GM04503 (cell line): ENCODE measurements at regions not wholly inside any gene's neighbourhood (a gene's known extent, or its start where the extent isn't known, plus 50 kb on each side); places are given as distances from the start of the nearest gene placed in this dataset.
"Not testable (repeated sequence)": the region's sequence is repeated elsewhere in the genome, so short reads cannot be mapped to it uniquely, and the experiment has no call there.

Source experiments
- DNase-seq: peaks from one replicate; pipeline ENCODE4 v3.0.0-alpha.2; 2012; ENCODE audit warnings: low read depth

DNA sequence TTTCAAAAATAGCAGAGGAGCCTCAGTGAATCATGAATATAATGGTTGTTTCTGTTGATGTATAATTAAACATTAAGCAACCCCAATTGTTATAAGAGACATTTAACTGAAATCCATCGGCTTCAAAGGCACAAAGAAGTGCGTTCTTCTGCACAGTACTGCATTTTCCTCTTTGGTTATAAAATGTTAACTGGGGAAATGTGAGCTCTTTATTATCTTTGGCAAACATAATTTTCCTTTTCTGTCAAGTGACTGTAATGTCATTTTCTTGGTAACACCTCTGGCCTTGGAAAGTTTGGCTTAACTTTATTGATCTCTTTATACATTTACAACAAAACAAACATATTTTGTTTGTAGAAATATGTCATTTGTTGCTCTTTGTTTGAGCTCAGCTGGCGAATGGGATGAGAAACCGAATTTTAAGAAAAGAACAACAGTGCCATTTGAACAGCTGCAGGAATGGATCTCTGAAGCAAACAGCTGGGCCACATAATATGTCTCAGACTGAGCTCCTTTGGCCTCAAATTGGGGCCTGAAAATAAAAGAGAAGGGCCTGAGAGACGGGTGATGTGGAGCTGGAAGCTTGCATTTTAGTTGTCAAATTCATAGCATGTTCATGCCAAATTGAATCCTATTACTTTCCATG lies 427.0 kb upstream of the SPTLC3 start:
- no peak for DNase-seq

- DNase-seq, result not testable (repeated sequence)
Measured at GRCh38 chr20:12582710-12583109, 426.1 kb upstream of the SPTLC3 start.

- DNase-seq, result no peak
Measured at GRCh38 chr20:12591949-12592470, 416.8 kb upstream of the SPTLC3 start.

GRCh38 chr20:12592756-12593155 lies 416.0 kb upstream of the SPTLC3 start:
- DNase-seq, result no peak

DNA sequence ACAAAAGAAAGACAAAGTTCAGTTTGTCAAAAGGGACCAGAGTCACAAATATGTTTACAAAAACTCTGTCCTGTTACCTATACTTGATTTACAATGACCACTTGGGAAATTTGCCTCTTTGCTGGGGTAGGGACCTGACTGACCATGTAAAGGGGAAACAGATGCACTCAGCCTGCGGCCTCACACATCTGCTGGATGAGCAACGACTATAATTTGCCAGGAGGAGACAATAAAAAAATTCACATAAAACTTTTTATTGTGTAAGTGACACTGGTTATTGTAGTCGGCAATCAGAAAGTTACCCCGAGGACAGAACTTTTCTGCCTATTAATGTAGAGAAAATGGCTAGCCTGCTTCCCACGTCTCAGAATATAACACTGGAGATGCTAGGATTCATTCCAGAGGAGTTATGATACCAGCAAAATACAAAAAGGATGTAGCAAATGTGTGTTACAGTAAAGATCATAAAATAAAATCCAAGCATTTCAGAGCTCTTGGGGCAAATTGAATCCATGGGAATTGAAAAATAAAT lies 415.4 kb upstream of the SPTLC3 start:
- no peak for DNase-seq

DNA sequence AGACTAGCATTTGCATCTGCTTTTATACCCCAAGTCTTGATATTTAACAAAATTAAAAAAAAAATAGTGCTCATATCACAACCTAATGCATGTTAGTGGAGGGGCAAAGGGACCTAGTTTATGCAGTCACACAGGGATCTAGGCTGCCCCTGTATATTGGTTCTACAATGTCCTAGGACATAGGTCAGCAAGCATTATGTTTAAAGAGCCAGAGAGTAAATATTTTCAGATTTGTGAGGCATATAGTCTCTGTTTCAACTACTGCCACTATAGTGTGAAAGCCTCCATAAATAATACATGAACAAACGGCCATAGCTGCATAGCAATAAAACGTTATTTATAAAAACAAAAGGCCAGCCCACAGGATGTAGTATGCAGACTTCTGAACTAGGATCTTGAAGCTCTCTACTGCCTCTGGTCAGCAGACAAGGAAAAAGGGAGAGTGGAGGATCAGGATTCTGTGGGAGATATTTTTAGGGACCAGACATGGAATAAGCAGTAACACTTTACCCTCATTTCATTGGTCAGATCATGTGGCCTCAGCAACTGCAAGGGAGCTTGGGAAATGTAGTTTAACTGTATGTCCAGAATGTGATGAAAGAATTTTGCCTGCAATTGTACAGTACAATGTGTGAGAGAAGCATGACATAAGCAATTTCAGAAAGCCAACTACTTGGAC lies 414.2 kb upstream of the SPTLC3 start:
- no peak for DNase-seq

DNA sequence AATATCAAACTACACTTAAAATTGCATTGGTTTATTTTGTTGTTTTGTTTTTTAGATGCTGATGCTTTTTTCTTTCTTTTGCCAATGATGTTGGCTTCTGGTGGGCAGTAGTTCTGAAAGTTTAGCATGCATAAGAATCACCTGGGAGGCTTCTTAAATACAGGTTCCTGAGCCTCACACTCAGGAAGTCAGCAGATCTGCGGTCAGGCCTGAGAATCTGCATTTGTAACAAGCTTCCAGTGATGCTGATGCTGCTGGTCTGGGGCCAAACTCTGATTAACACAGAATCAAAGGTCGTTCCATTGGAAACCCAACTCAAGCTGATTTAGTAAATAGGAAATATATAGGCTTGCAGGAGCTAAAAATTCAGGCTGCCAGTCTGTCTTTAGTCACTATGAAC lies 412.9 kb upstream of the SPTLC3 start:
- DNase-seq, result no peak

DNA sequence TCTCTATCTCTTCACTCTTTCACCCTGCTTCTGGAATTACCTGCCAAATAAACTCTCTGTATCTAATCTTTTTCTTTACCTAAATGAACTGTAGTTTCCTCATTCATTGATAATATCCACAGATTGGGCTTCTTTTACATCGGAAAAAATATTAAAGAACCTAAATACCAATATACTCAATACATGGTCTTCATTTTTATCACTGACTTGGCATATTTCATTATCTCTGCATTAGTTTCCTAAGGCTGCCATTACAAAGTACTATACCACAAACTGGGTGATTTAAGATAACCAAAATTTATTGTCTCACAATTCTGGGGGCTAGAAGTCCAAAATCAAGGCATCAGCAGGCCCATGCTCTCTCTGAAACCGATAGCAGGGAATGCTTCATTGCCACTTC lies 411.9 kb upstream of the SPTLC3 start:
- DNase-seq, result no peak

DNA sequence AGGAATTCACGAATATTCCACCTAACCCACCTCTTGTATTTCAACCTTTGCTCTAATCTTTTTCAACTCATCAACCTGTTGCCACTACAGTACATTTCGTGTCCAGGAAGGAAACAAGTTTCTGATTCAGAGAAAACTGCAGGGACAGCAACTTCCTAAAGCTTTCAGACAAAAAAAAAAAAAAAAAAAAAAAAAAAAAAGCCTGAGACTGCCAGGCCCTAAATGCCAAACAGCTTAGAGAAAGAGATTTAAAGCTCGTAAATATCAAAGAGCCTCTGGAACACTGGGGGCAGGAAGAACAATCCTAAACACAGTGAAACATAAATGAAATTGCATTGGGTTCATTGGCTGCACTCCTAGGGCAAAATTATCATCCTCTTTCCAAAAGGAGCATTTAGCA lies 411.2 kb upstream of the SPTLC3 start:
- no peak for DNase-seq

- DNase-seq, result no peak
Measured at GRCh38 chr20:12598894-12599293, 409.9 kb upstream of the SPTLC3 start.

- no peak for DNase-seq
Measured at GRCh38 chr20:12599494-12599893, 409.3 kb upstream of the SPTLC3 start.

GRCh38 chr20:12605751-12606150 lies 403.0 kb upstream of the SPTLC3 start:
- no peak for DNase-seq

- no peak for DNase-seq
Measured at GRCh38 chr20:12610871-12611270, 397.9 kb upstream of the SPTLC3 start.

DNA sequence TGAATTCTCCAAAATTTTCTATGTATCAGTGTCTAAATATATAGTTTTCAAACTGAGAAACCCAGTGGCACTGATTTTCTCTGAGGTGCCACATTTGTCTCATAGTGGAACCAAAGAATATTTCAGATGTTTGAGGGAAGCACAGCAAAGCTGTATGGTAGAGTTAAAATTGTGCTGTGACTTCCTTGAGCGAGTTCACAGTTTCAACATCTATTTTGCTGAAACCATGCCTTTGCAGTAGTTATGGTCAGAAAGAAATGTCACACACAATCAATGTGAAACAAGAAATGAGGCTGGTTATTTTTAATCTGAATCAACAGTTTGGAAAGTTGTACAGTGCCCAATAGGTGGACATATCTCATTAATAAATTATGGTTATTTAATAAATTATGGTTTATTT lies 394.0 kb upstream of the SPTLC3 start:
- no peak for DNase-seq

- no peak for DNase-seq
Measured at GRCh38 chr20:12617076-12617475, 391.7 kb upstream of the SPTLC3 start.

- DNase-seq, result no peak
Measured at GRCh38 chr20:12623870-12624269, 384.9 kb upstream of the SPTLC3 start.

GRCh38 chr20:12627485-12627884 lies 381.3 kb upstream of the SPTLC3 start:
- no peak for DNase-seq

GRCh38 chr20:12638633-12639312 lies 370.0 kb upstream of the SPTLC3 start:
- DNase-seq, result no peak

GRCh38 chr20:12640251-12640650 lies 368.5 kb upstream of the SPTLC3 start:
- DNase-seq, result no peak

- no peak for DNase-seq
Measured at GRCh38 chr20:12641619-12642018, 367.2 kb upstream of the SPTLC3 start.

- DNase-seq, result no peak
Measured at GRCh38 chr20:12644461-12644860, 364.3 kb upstream of the SPTLC3 start.

DNA sequence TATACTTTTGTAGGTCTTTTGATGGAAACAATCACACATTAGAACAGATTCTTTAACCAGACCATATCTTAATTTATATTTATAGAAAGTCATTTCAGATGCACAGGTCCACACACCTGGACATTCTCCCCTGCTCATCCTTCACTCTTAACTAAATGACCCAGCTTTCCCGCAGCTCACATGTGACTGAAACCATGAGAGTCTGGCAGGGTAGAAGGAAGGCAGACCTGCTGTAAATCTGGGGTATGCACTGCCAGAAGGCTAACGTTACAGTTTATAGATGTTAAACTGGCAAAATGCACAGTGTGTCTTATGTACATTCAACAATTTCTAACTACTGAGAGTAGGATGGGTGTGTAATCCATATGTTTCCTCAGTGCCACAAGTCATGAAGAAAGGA lies 359.5 kb upstream of the SPTLC3 start:
- DNase-seq, result no peak

DNA sequence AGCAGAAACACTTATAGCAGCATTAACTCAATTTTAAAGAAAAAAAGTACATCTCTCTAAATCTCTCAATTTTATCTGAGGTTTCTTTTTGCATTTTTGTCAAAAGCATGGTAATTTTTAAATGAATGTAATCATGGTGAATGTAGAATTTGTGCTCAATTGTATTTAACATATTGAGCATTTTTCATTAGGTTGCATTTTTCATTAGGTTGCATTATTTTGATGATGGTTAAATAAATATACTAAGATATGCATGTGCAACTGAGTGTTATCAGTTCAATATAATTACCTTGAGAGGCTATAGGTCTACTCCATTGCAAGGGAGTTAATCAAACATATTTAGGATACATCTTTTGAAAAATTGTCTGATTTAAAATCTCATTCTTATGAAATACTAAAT lies 355.1 kb upstream of the SPTLC3 start:
- no peak for DNase-seq
